Naive thymus-derived CD8-positive, alpha-beta T cell (primary cell): ENCODE measurements at regions not wholly inside any gene's neighbourhood (a gene's known extent, or its start where the extent isn't known, plus 50 kb on each side); places are given as distances from the start of the nearest gene placed in this dataset.
"Not testable (repeated sequence)": the region's sequence is repeated elsewhere in the genome, so short reads cannot be mapped to it uniquely, and the experiment has no call there.

Experiments used
- ATAC-seq, 2 donors: fragments of 150-1000 bp; cut with Tn5 transposase in 1 of 2; sonication (Bioruptor Pico), chemical (Tn5 transposase) in 1 of 2; 1 replicate in 1 of 2; 2 replicates in 1 of 2; pipeline ENCODE4 v1.10.0; 2021; ENCODE audit warnings: mild to moderate bottlenecking in 2 of 2, moderate library complexity in 2 of 2
- POLR2A ChIA-PET: fragments of 350-600 bp; sonication (Branson Sonifier 250); formaldehyde crosslinking; loops from one replicate; lab custom pipeline; 2021; ENCODE audit warnings: antibody characterized with exemption; lab: Charles Lee
- DNase-seq, 10 donors: peaks; one replicate each; pipeline versions ENCODE4 v3.0.0 to v3.0.0-alpha.2; 2020 to 2022
- H3K27ac Mint-ChIP-seq, 10 donors: one replicate each; pipeline ENCODE4 v1.8.0; 2020 to 2022; ENCODE audit warnings: mild to moderate bottlenecking in 10 of 10, mixed read lengths in 10 of 10, moderate library complexity in 4 of 10, inconsistent platforms in 1 of 10
- H3K27me3 Mint-ChIP-seq, 5 donors: one replicate each; pipeline ENCODE4 v1.8.0; 2021 to 2022; ENCODE audit warnings: mixed read lengths in 5 of 5
- H3K36me3 Mint-ChIP-seq, 3 donors: one replicate each; pipeline ENCODE4 v1.8.0; 2020 to 2022; ENCODE audit warnings: mixed read lengths in 3 of 3, mild to moderate bottlenecking in 2 of 3, inconsistent platforms in 1 of 3
- H3K4me1 Mint-ChIP-seq, 4 donors: one replicate each; pipeline ENCODE4 v1.8.0; 2021 to 2022; ENCODE audit warnings: mixed read lengths in 4 of 4
- H3K4me3 Mint-ChIP-seq, 10 donors: one replicate each; pipeline ENCODE4 v1.8.0; 2020 to 2022; ENCODE audit warnings: mild to moderate bottlenecking in 10 of 10, mixed read lengths in 10 of 10, moderate library complexity in 6 of 10, inconsistent platforms in 1 of 10
- H3K9me3 Mint-ChIP-seq, 9 donors: one replicate each; pipeline ENCODE4 v1.8.0; 2020 to 2022; ENCODE audit warnings: mixed read lengths in 9 of 9, mild to moderate bottlenecking in 3 of 9, inconsistent platforms in 1 of 9, moderate library complexity in 1 of 9

GRCh38 chr6:99810942-99811620 lies 182.9 kb downstream of the MCHR2 start:
- Mint-ChIP-seq H3K4me3 (no peak overlapping the region), H3K27ac (peak overlapping the region in 1 of 10 donors; percentile 57), H3K9me3 (peaks cover 0 to 2% (median 0%) of the 10 kb centered on the region in 9 donors), H3K36me3 (no peaks in the 10 kb centered on the region), H3K27me3 (peaks cover 11 to 56% (median 26%) of the 10 kb centered on the region in 5 donors), H3K4me1 (no peaks in the 10 kb centered on the region)
- ATAC-seq = no peak
- POLR2A ChIA-PET = no interaction called here
- DNase-seq = no peak

- DNase-seq (no peak), ATAC-seq (no peak)
- Mint-ChIP-seq H3K9me3 (peaks cover 0 to 2% (median 0%) of the 10 kb centered on the region in 9 donors), H3K27ac (no peak overlapping the region), H3K4me3 (no peak overlapping the region), H3K27me3 (peaks cover 11 to 62% (median 26%) of the 10 kb centered on the region in 5 donors), H3K4me1 (no peaks in the 10 kb centered on the region), H3K36me3 (no peaks in the 10 kb centered on the region)
- POLR2A ChIA-PET = no interaction called here
Measured at GRCh38 chr6:99811636-99812035, 182.4 kb downstream of the MCHR2 start.

GRCh38 chr6:99813565-99813964 lies 180.5 kb downstream of the MCHR2 start:
- H3K4me1 Mint-ChIP-seq = no peaks in the 10 kb centered on the region
- DNase-seq = no peak
- peaks cover 10 to 62% (median 27%) of the 10 kb centered on the region in 5 donors for H3K27me3 Mint-ChIP-seq
- peaks cover 0 to 2% (median 0%) of the 10 kb centered on the region in 9 donors for H3K9me3 Mint-ChIP-seq
- ATAC-seq = no peak
- POLR2A ChIA-PET = no interaction called here
- H3K36me3 Mint-ChIP-seq = no peaks in the 10 kb centered on the region
- H3K27ac Mint-ChIP-seq = no peak overlapping the region
- no peak overlapping the region for H3K4me3 Mint-ChIP-seq

- Mint-ChIP-seq H3K4me1 (no peaks in the 10 kb centered on the region), H3K36me3 (no peaks in the 10 kb centered on the region), H3K4me3 (no peak overlapping the region), H3K9me3 (peaks cover 0 to 2% (median 0%) of the 10 kb centered on the region in 9 donors), H3K27me3 (peaks cover 8 to 62% (median 30%) of the 10 kb centered on the region in 5 donors), H3K27ac (no peak overlapping the region)
- no peak for ATAC-seq
- POLR2A ChIA-PET = no interaction called here
- DNase-seq = no peak
Measured at GRCh38 chr6:99814230-99814928, 179.6 kb downstream of the MCHR2 start.

DNA sequence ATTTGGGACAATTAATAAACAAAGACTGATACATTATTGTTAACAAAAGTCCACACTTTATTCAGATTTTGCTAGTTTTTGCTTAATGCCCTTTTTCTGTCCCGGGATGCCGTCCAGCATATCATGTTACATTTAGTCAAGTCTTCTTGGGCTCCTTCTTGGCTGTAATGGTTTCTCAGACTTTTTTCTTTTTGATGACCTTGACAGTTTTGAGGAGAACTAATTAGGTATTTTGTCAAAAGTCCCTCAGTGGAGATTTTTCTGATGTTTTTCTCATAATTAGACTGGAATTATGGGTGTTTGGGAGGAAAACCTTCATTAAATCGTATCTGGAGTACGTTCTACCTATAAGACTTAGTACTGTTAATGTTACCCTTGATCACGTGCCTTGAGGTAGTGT lies 177.2 kb downstream of the MCHR2 start:
- Mint-ChIP-seq H3K36me3 (no peaks in the 10 kb centered on the region), H3K27ac (no peak overlapping the region), H3K4me1 (no peaks in the 10 kb centered on the region), H3K27me3 (peaks cover 0 to 58% (median 25%) of the 10 kb centered on the region in 5 donors), H3K9me3 (peaks cover 0 to 2% (median 0%) of the 10 kb centered on the region in 9 donors), H3K4me3 (no peak overlapping the region)
- DNase-seq (no peak), ATAC-seq (no peak)
- POLR2A ChIA-PET = no interaction called here

- Mint-ChIP-seq H3K4me1 (peaks cover 3 to 4% (median 4%) of the 10 kb centered on the region in 4 donors), H3K27me3 (peaks cover 0 to 63% (median 25%) of the 10 kb centered on the region in 5 donors), H3K4me3 (no peak overlapping the region), H3K9me3 (peaks cover 0 to 2% (median 0%) of the 10 kb centered on the region in 9 donors), H3K27ac (no peak overlapping the region), H3K36me3 (no peaks in the 10 kb centered on the region)
- DNase-seq (no peak), ATAC-seq (no peak)
- POLR2A ChIA-PET = no interaction called here
Measured at GRCh38 chr6:99818161-99818560, 175.9 kb downstream of the MCHR2 start.

DNA sequence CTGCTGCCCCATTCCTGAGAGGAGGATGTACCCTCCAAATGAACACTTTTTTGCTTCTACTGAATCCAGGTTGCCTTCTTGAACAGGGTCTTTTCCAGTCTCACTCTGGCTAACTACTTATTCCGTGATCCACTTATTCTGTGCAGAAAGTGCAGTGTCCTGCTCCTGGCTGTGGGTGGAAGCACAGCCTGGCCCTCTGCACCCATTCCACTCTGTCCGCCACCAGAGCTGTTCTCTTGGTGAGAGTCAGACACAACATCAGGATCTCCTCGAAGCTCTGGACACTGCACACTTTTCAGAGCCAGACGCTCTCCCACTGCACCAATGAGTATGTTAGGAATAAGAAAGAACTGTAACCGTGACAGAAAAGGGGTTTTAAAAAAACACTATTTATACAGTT lies 174.2 kb downstream of the MCHR2 start:
- Mint-ChIP-seq H3K27ac (no peak overlapping the region), H3K36me3 (no peaks in the 10 kb centered on the region), H3K4me1 (peaks cover 3 to 8% (median 6%) of the 10 kb centered on the region in 4 donors), H3K9me3 (peaks cover 0 to 2% (median 0%) of the 10 kb centered on the region in 9 donors), H3K4me3 (no peak overlapping the region), H3K27me3 (peaks cover 0 to 60% (median 22%) of the 10 kb centered on the region in 5 donors)
- no peak for ATAC-seq
- POLR2A ChIA-PET = no interaction called here
- DNase-seq = no peak

DNA sequence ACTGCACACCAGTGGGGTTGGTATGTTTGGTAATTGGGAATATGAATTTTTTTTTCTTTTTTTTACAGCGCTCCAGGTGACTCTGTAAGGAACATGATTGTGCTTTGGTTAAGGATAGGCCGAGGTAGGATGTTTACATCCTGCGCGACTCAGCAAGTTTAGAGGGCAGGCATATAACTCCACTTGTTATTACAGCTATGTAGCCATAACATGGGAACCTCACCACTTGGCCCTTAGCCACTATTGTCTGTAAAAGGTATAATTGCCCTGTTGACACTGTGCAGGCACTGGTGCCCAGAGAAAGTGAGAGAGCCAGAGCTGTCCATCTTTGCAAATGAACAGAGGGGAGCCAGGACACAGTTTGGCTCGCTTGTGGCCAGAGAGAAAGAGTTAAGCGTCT lies 172.9 kb downstream of the MCHR2 start:
- DNase-seq (no peak), ATAC-seq (no peak)
- POLR2A ChIA-PET = no interaction called here
- H3K27ac Mint-ChIP-seq = no peak overlapping the region
- no peaks in the 10 kb centered on the region for H3K9me3 Mint-ChIP-seq
- H3K27me3 Mint-ChIP-seq = peaks cover 0 to 60% (median 22%) of the 10 kb centered on the region in 5 donors
- no peaks in the 10 kb centered on the region for H3K36me3 Mint-ChIP-seq
- H3K4me1 Mint-ChIP-seq = peaks cover 3 to 8% (median 6%) of the 10 kb centered on the region in 4 donors
- H3K4me3 Mint-ChIP-seq = no peak overlapping the region

- peaks cover 3 to 8% (median 6%) of the 10 kb centered on the region in 4 donors for H3K4me1 Mint-ChIP-seq
- H3K9me3 Mint-ChIP-seq = no peaks in the 10 kb centered on the region
- ATAC-seq = peak; percentile 66 to 72
- POLR2A ChIA-PET = no interaction called here
- H3K4me3 Mint-ChIP-seq = peak overlapping the region in 9 of 10 donors; percentile 52 to 80 (median 76)
- peak overlapping the region in 6 of 10 donors; percentile 29 to 82 (median 62) for H3K27ac Mint-ChIP-seq
- peaks cover 0 to 55% (median 20%) of the 10 kb centered on the region in 5 donors for H3K27me3 Mint-ChIP-seq
- no peaks in the 10 kb centered on the region for H3K36me3 Mint-ChIP-seq
- DNase-seq = peak in 5 of 10 donors; percentile 17 to 33 (median 22)
Measured at GRCh38 chr6:99822741-99823512, 171.1 kb downstream of the MCHR2 start.

- peak in 1 of 2 donors; percentile 25 for ATAC-seq
- H3K9me3 Mint-ChIP-seq, POLR2A ChIA-PET, H3K4me1 Mint-ChIP-seq, H3K36me3 Mint-ChIP-seq: not testable (repeated sequence)
- H3K27ac Mint-ChIP-seq = peak overlapping the region in 4 of 10 donors; percentile 22 to 82 (median 53)
- DNase-seq = peak in 2 of 10 donors; percentile 15 to 16
- H3K27me3 Mint-ChIP-seq = peaks cover 0 to 49% (median 16%) of the 10 kb centered on the region in 5 donors
- peak overlapping the region in 9 of 10 donors; percentile 52 to 80 (median 76) for H3K4me3 Mint-ChIP-seq
Measured at GRCh38 chr6:99823513-99824235, 170.3 kb downstream of the MCHR2 start.

DNA sequence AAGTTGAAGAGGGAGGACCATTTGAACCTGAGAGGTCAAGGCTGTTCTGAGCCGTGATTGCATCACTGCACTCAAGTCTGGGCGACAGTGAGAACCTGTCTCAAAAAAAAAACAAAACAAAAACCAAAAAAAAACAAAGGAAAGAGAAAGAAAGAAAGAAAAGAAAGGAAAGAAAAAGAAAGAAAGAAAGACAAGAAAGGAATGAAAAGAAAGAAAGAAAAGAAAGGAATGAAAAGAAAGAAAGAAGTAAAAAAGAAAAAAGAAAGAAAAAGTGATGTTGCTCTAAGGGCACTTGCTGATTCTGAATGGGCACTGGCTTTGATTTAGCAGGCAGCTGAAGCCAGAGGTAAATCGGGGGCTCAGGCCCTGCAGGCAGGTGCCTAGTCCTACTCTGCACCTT lies 161.0 kb downstream of the MCHR2 start:
- DNase-seq (no peak), ATAC-seq (no peak)
- H3K9me3 Mint-ChIP-seq = no peaks in the 10 kb centered on the region
- H3K27ac Mint-ChIP-seq = no peak overlapping the region
- POLR2A ChIA-PET = no interaction called here
- H3K36me3 Mint-ChIP-seq = no peaks in the 10 kb centered on the region
- H3K4me3 Mint-ChIP-seq = no peak overlapping the region
- no peaks in the 10 kb centered on the region for H3K4me1 Mint-ChIP-seq
- peaks cover 0 to 8% (median 6%) of the 10 kb centered on the region in 5 donors for H3K27me3 Mint-ChIP-seq

DNA sequence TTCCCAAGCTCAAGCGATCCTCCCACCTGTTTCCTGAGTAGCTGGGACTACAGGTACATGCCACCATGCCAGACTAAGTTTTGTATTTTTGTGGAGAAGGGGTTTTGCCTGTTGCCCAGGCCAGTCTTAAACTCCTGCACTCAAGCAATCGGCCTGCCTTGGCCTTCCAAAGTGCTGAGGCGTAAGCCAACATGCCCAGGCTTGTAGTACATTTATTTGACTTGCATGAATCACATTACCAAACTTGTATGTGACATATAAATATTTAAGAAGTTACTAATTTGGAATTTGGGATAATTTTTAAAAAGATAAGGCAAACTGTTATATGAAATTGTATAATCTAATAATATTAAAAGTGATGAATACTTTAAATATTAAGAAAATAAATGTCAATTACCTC lies 157.6 kb downstream of the MCHR2 start:
- POLR2A ChIA-PET = no interaction called here
- DNase-seq (no peak), ATAC-seq (no peak)
- Mint-ChIP-seq H3K9me3 (peaks cover 0 to 2% (median 0%) of the 10 kb centered on the region in 9 donors), H3K4me3 (no peak overlapping the region), H3K36me3 (no peaks in the 10 kb centered on the region), H3K27me3 (peaks cover 4 to 21% (median 10%) of the 10 kb centered on the region in 5 donors), H3K27ac (no peak overlapping the region), H3K4me1 (no peaks in the 10 kb centered on the region)
